Right forelimb (tissue), 1 donor: ENCODE measurements at regions not wholly inside any gene's neighbourhood (a gene's known extent, or its start where the extent isn't known, plus 50 kb on each side); places are given as distances from the start of the nearest gene placed in this dataset.

Experiments used
- DNase-seq: peaks from one replicate; pipeline ENCODE4 v3.0.0-alpha.2; 2018

DNA sequence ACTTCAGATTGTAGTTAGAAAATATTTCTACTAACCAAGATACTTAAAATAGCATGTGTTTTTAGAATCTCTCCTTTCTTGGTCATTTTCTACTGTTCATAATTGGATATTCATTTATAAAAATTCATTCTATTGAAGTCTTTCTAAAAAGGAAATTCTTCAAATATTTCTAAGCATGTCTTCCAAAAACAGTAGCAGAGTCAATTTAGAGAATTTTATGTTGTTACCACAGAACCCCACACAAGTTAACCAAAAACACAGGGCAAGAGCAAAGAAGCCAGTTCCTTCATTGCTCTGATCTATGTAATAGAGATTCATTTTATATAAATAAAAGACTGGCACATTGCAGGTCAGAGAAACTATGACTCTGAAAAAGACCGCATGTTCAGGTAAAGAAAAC lies 345.1 kb upstream of the PITX2 start:
- DNase-seq: no peak

DNA sequence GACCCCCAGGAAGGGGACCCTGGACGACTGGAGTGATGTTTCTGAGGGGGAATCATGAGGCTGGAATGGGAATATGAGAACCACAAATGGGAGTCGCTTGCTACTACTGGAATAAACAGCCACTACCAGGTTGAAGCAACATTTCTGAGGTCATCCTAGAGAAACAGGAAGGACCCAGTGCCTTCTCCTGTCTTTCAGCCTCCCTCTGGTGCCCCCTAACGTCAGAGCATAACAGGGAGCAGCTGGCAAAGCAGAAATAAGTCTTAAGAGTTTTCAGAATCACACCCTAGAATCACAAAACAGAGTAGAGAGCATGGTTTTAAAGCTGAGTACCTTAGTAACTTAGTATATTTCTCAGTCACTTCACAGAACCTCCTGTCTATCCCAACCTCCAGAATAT lies 347.8 kb upstream of the PITX2 start:
- no peak for DNase-seq

DNA sequence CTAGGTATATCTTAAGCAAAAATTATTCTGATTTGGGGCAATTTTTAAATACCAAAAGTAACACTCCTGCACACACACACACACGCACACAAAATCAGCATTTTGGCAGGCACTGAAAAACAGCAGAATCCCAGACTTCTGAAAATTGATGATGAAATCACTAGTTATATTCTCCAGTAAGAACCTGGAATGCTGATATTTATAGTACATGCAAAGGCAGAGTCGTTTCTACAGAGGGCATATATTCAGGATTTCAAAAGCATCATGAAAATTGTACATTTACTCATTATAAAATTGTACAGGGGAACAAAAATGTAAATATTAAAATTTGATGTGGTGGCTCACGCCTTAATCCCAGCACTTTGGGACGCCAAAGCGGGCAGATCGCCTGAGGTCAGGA lies 352.5 kb upstream of the PITX2 start:
- DNase-seq: no peak

DNA sequence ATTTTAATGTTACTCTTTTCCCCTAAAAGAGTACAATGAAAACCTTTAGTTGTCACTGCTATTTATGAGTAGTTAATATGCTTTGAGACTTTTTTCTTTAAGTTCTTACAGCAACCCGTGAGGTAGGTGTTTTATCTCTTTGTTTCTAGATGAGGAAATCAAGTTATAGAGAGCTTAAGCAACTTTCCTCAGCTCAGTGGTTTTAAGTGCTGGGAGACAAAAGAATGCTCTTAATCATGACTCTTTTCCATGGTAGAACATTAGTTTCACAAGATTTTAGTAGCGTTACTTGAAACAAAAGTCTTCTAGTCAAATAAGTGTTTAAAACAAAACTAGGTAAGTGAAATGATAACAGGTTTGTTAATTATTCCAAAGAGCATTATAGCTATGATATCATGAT lies 354.7 kb upstream of the PITX2 start:
- no peak for DNase-seq

DNA sequence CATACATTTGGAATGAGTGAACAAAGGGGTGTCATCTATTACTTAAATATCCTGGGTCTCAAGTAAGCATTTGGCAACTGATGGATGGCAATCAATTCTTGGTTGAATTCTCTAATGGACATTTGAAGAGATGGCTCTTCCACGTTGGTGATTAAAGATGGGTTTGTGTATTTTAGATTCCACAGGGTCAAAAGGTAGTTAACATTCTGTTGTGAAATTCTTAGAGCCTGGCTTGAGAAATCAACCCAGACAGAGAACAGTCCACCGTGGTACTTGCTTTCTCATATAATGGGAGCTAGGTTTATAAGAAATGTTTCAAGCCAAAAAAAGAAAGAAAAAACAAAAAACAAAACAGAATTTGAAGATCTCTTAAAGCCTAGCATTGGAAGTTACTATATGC lies 355.9 kb upstream of the PITX2 start:
- DNase-seq: no peak

- no peak for DNase-seq
Measured at GRCh38 chr4:110982486-110982885, 359.6 kb upstream of the PITX2 start.

DNA sequence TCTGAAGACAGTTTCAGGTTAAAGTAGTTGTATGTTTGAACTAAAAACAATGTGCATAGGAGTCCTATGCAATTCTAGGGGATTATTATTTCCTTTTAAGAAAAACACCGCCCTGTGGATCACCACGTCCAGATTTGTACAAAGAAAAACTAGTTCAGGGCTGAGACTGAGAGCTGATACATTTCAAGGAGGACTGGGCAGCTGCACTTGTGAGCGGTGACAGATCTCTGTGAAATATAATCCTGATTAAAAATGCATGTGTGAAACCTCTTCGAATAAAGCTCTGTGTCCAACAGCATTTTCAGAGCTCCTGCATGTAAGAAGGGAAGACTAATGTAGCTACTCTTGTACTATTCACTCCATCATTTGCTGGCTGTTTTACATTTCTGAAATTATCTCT lies 365.8 kb upstream of the PITX2 start:
- DNase-seq: no peak

DNA sequence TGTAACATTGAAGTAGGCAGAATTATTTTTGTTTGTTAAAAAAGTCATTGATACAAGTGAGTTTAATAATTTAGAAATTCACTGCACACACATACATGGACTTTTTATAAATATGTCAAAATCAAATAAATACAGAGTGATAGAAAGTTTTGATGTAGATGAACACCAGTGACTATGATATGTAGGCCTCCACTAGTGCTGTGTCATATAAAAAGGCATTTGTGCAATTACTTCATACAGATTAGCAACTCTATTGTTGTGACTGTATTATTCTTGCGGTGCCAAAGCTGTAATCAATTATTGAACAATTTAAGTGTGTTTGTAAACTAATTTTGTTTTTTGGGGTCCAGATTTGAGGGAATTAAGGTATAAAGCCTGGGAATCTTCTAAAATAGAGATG lies 366.2 kb upstream of the PITX2 start:
- no peak for DNase-seq

DNA sequence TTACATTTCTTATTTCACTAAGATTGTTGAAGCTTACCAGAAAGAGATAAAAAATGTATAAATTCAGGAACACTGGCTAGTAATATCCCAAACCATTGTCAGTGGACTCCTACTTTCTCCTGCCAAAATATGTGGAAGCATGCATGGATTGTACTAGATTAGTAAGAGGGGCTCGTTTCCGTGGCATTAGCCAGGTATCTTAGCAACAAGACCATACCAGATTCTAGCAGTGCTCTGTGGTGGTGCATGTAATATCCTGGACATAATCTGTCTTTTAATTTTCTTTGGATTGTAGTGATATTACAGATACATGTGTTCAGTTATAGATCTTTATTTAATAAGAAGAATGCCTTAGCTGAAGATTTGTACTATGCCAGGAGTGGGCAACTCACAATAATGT lies 371.9 kb upstream of the PITX2 start:
- DNase-seq: no peak

- DNase-seq: no peak
Measured at GRCh38 chr4:110998320-110998719, 375.4 kb upstream of the PITX2 start.

DNA sequence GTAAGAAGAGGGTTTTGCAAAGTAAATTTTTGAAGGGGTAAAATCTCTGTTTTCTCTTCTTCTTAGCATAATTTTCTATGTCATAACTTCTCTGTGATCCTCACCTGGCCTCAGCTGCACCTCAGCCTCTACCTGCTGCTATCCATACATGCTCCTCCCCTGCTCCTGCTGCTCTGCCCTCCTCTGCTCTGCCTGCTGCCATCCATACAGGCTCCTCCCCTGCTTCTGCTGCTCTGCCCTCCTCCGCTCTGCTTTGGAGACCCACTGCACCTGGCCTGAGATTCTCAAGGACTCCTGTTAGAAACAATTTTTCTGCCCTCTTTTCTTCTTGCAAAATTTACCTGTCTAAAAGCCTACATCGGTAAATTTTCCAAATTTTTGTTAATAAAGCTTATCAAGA lies 388.6 kb upstream of the PITX2 start:
- no peak for DNase-seq

DNA sequence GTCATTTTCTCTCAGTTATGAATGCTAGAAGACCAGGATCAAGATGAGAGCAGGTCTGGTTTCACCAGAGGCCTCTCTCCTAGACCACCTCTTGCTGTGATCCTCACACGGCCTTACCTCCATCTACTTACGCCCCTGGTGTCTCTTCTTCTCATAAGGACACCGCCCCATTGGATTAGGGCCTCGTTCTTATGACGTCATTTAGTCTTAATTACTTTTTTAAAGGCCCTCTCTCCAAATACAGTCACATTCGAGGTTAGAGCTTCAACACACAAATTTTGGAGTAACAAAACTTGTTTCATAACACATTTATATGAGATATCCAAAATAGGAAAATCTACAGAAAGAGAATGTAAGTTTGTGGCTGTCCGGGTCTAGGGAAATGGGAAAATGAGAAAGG lies 391.0 kb upstream of the PITX2 start:
- DNase-seq: no peak

- DNase-seq: no peak
Measured at GRCh38 chr4:111014537-111014936, 391.7 kb upstream of the PITX2 start.

DNA sequence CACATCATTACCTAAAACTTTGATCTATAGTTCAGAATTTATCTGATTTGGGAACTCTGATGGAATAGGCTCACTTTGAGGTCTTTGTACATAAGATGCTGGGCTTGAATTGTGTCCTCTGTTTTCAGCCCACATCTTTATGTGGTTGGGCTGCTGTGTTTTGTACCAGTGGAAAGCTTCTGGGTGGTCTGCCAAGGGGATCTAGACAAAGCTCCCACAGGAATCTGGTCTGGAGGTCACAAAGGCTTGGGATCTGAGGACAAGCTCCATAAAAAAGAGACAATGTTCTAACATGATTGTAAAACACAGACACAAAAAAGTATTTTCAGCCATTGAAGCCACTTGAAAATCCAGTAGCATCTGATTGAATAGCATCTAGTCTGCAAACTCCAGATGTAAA lies 393.5 kb upstream of the PITX2 start:
- DNase-seq: no peak

- DNase-seq: no peak
Measured at GRCh38 chr4:111018216-111018615, 395.3 kb upstream of the PITX2 start.

- no peak for DNase-seq
Measured at GRCh38 chr4:111020476-111020875, 397.6 kb upstream of the PITX2 start.

- DNase-seq: no peak
Measured at GRCh38 chr4:111020961-111021360, 398.1 kb upstream of the PITX2 start.

GRCh38 chr4:111022758-111023157 lies 399.9 kb upstream of the PITX2 start:
- DNase-seq: no peak

DNA sequence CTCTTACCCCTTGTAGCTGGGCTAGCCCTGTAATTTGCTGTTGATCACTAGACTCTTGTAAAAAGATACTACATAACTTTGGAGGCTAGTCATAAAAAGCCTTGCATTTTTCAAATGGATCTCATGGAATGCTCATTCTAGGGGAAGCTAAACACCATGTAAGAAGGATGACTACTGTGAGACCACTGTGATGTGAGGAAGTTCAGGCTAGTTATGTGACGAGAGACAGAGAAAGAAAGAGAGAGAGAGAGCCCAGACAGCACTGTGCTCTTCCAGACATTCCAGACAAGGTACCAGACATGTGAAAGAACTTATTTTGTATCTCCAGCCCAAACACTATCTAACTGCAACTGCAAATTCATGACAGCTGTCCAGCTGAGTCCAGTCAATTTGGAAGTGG lies 404.6 kb upstream of the PITX2 start:
- DNase-seq: no peak

DNA sequence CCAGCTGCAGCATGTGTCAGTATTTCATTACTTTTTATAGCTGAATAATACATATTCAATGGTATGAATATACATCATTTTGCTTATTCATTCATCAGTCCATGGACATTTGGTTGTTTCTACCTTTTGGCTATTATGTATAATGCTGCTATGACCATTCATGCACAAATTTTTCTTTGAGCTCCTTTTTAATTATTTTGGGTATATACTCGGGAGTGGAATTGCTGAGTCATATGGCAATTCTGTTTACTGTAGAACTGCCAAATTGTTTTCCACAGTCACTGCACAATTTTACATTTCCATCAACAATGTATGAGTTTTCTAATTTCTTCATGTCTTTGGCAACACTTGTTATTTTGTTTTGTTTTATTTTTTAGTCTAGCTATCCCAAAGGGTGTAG lies 405.9 kb upstream of the PITX2 start:
- no peak for DNase-seq

DNA sequence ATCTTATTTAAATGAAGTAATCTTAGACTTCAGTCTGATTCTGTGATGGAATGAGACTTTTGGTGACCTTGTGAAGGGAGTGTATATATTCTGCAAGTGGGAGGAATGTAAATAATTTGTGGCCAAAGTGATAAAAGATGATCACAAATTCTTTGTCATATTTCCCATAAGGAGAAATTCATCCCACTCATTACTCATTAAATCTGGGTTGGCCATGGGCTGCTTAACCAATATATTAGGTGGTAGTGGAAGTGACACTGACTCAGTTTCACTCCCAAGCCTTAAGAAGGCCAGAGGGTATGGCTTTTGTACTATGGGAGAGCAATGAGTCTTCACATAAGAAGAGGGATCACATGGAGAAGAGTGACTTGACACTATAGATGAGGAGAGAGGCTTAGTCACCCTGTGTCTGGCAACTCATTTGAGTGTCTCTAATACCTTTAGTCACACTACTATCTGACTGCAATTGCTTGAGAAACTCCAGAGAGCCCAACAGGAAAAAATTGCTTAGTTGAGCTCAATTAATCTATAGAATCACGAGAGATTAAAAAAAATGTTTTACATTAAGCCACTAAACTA lies 408.2 kb upstream of the PITX2 start:
- no peak for DNase-seq

GRCh38 chr4:111031596-111031995 lies 408.7 kb upstream of the PITX2 start:
- no peak for DNase-seq

DNA sequence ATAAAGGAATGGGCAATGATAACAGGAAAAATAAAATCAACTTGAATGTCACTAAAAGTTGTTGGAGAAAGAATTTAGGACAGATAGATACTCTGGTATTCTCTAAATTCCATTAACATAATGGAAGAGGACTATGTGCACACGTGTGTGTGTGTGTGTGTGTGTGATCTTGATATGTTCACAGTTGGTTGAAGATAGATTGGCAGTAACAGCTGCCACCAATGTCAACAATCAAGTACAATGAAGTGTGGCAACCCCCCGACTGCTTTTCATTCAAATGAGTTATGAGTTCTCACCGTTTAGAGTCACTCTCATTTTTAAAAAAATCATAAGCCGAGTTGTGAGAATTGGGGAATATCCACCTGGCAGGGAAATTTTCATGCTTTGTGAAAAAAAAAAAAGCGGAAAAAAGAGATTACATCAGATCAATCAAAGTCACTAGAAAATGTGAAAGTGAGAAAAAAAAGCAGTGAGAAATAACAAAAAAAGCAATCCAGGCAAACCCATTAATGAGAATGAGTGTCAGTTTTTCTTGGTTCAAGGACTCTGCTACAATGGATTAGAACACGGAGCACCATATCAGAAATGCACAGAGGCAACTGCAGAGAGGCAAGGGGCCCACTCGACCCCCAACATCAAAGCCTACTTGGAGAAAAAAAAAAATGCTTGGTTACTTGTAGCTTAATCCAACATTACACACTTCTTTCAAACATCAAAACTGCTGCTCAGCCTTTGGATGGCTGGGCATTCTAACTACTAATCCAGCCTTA lies 414.9 kb upstream of the PITX2 start:
- DNase-seq: no peak

DNA sequence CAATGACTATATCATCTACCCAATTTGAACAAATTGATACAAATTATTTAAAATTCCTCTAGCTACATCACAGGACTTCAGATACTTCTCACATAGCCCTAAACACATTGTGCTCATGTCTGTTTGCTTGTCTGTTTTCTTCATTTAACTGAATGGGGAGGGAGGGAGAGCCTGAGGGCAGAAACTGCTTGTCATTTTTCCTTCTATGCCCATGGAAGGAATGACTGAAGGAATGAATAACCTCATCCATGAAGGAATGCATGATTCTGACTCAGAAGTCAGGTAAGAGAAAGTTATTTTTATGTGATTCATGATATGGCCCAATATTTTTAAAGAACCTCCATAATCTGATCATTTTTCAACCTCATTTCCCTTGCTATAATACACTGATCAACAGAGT lies 418.0 kb upstream of the PITX2 start:
- DNase-seq: no peak

DNA sequence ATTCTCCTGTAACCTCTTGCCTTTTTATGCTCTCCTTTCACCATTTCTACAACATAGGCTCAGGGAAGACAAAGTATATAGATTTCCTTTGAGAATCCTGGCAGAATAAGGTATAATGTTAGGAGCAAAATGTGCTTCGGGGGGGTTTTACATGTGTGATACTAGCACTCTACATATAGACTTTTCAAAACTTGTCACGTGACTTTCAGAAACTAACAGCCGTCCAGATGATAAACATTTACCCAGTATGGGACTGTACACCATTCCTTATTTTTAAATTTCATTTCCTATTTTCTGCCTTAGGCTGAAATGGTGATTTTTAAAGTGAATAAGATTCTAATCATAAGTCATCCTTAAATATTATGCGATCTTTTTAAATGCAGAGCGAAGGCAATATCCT lies 420.4 kb upstream of the PITX2 start:
- DNase-seq: no peak
